Activated B cell treated with CpG ODN at 0.5 μM for 24 hours (primary cell): ENCODE measurements at regions not wholly inside any gene's neighbourhood (a gene's known extent, or its start where the extent isn't known, plus 50 kb on each side); places are given as distances from the start of the nearest gene placed in this dataset.
"Not testable (repeated sequence)": the region's sequence is repeated elsewhere in the genome, so short reads cannot be mapped to it uniquely, and the experiment has no call there.

Experiments used
- ATAC-seq: fragments of 200-7000 bp; cut with Tn5 transposase; one replicate; pipeline ENCODE4 v1.10.0; 2021; ENCODE audit warnings: low read depth, mild to moderate bottlenecking, moderate library complexity
- CTCF ChIA-PET: fragments of 350-600 bp; sonication (Branson Sonifier 250); formaldehyde crosslinking; loops from one replicate; lab custom pipeline; 2021; ENCODE audit warnings: antibody characterized with exemption; lab: Charles Lee
- POLR2A ChIA-PET: fragments of 350-600 bp; sonication (Branson Sonifier 250); formaldehyde crosslinking; loops from one replicate; lab custom pipeline; 2021; ENCODE audit warnings: antibody characterized with exemption; lab: Charles Lee
- DNase-seq: peaks from one replicate; pipeline ENCODE4 v3.0.0; 2022
- H3K27ac Mint-ChIP-seq: one replicate; pipeline ENCODE4 v1.8.0; 2020; ENCODE audit warnings: mixed read lengths
- H3K27me3 Mint-ChIP-seq: one replicate; pipeline ENCODE4 v1.8.0; 2021; ENCODE audit warnings: mixed read lengths
- H3K36me3 Mint-ChIP-seq: one replicate; pipeline ENCODE4 v1.8.0; 2021; ENCODE audit warnings: low read depth, mixed read lengths
- H3K4me1 Mint-ChIP-seq: one replicate; pipeline ENCODE4 v1.8.0; 2021; ENCODE audit warnings: mixed read lengths
- H3K4me3 Mint-ChIP-seq: one replicate; pipeline ENCODE4 v1.8.0; 2020; ENCODE audit warnings: mild to moderate bottlenecking, mixed read lengths
- H3K9me3 Mint-ChIP-seq: one replicate; pipeline ENCODE4 v1.8.0; 2020; ENCODE audit warnings: mixed read lengths
- CTCF ChIP-seq: fragments of 200-600 bp; IDR thresholded peaks from one replicate; pipeline ENCODE4 v1.8.0; 2022; ENCODE audit warnings: antibody characterized with exemption, mild to moderate bottlenecking
- intact Hi-C: fragments of 100-400 bp; cut with micrococcal nuclease; formaldehyde crosslinking; loops from one replicate; pipeline ENCODE4 v1.15.1; 2024

GRCh38 chr3:30539772-30540171 lies 66.6 kb upstream of the TGFBR2 start:
- no peak overlapping the region for H3K4me3 Mint-ChIP-seq
- DNase-seq (no peak), ATAC-seq (no peak)
- H3K27ac Mint-ChIP-seq: no peak overlapping the region
- no peaks in the 10 kb centered on the region for H3K9me3 Mint-ChIP-seq
- no peaks in the 10 kb centered on the region for H3K27me3 Mint-ChIP-seq
- H3K36me3 Mint-ChIP-seq: no peaks in the 10 kb centered on the region
- no peaks in the 10 kb centered on the region for H3K4me1 Mint-ChIP-seq
- POLR2A ChIA-PET: interaction anchor here (0.5 kb wide), 1 partner anchor 79 kb away, joined by 5 read pairs; no protein-coding TSS in a partner anchor
- intact Hi-C loops: no loop called here
- CTCF ChIA-PET: no interaction called here
- no peak for TF ChIP-seq CTCF

- ATAC-seq, H3K27ac Mint-ChIP-seq, intact Hi-C loops, H3K4me3 Mint-ChIP-seq, H3K9me3 Mint-ChIP-seq, H3K36me3 Mint-ChIP-seq, POLR2A ChIA-PET, CTCF ChIA-PET, DNase-seq, H3K4me1 Mint-ChIP-seq, H3K27me3 Mint-ChIP-seq: not testable (repeated sequence)
These were observed 65.2 kb upstream of the TGFBR2 start for GRCh38 chr3:30541156-30541555.

- ATAC-seq: no peak
- H3K4me1 Mint-ChIP-seq: no peaks in the 10 kb centered on the region
- H3K4me3 Mint-ChIP-seq: no peak overlapping the region
- intact Hi-C loops: no loop called here
- TF ChIP-seq CTCF: no peak
- H3K27me3 Mint-ChIP-seq: no peaks in the 10 kb centered on the region
- no peaks in the 10 kb centered on the region for H3K9me3 Mint-ChIP-seq
- CTCF ChIA-PET: interaction anchor here (1.2 kb wide), 1 partner anchor 8 kb away, joined by 3 read pairs; no protein-coding TSS in a partner anchor
- no peaks in the 10 kb centered on the region for H3K36me3 Mint-ChIP-seq
- no peak overlapping the region for H3K27ac Mint-ChIP-seq
- POLR2A ChIA-PET: no interaction called here
- no peak for DNase-seq
These were observed 63.5 kb upstream of the TGFBR2 start for GRCh38 chr3:30542897-30543296.

GRCh38 chr3:30544812-30545211 lies 61.6 kb upstream of the TGFBR2 start:
- Mint-ChIP-seq H3K9me3 (peaks cover 4% of the 10 kb centered on the region), H3K36me3 (no peaks in the 10 kb centered on the region), H3K27ac (no peak overlapping the region), H3K4me3 (no peak overlapping the region), H3K27me3 (no peaks in the 10 kb centered on the region), H3K4me1 (peaks cover 2% of the 10 kb centered on the region)
- ChIA-PET CTCF (no interaction called here), POLR2A (no interaction called here)
- ATAC-seq (no peak), DNase-seq (no peak)
- TF ChIP-seq CTCF: no peak
- intact Hi-C loops: no loop called here

GRCh38 chr3:30546934-30547333 lies 59.5 kb upstream of the TGFBR2 start:
- Mint-ChIP-seq H3K27me3 (no peaks in the 10 kb centered on the region), H3K27ac (no peak overlapping the region), H3K9me3 (peaks cover 4% of the 10 kb centered on the region), H3K4me1 (peaks cover 21% of the 10 kb centered on the region), H3K4me3 (no peak overlapping the region), H3K36me3 (no peaks in the 10 kb centered on the region)
- ChIA-PET POLR2A (interaction anchor here (0.6 kb wide), 1 partner anchor 41 kb away, joined by 3 read pairs; no protein-coding TSS in a partner anchor), CTCF (no interaction called here)
- ATAC-seq (no peak), DNase-seq (no peak)
- intact Hi-C loops: no loop called here
- TF ChIP-seq CTCF: no peak

- intact Hi-C loops: no loop called here
- ChIA-PET POLR2A (interaction anchor here (0.6 to 1.2 kb wide), 2 partner anchors 42 to 44 kb away, joined by 3 read pairs; no protein-coding TSS in a partner anchor), CTCF (no interaction called here)
- H3K27ac Mint-ChIP-seq: no peak overlapping the region
- peaks cover 28% of the 10 kb centered on the region for H3K4me1 Mint-ChIP-seq
- TF ChIP-seq CTCF: no peak
- no peaks in the 10 kb centered on the region for H3K36me3 Mint-ChIP-seq
- peaks cover 4% of the 10 kb centered on the region for H3K9me3 Mint-ChIP-seq
- DNase-seq: no peak
- no peak for ATAC-seq
- H3K27me3 Mint-ChIP-seq: no peaks in the 10 kb centered on the region
- H3K4me3 Mint-ChIP-seq: no peak overlapping the region
These were observed 58.7 kb upstream of the TGFBR2 start for GRCh38 chr3:30547716-30548115.
